Loucy (cell line): ENCODE measurements at regions not wholly inside any gene's neighbourhood (a gene's known extent, or its start where the extent isn't known, plus 50 kb on each side); places are given as distances from the start of the nearest gene placed in this dataset.

Experiments used
- H2AFZ ChIP-seq: fragments of 200-600 bp; sonication (generic); 2 replicates; pipeline ENCODE4 v1.6.0; 2016; ENCODE audit warnings: antibody characterized with exemption, mild to moderate bottlenecking, low read length, moderate library complexity
- H3F3A ChIP-seq: fragments of 200-600 bp; 2 replicates; pipeline ENCODE4 v1.6.0; 2016; ENCODE audit warnings: antibody characterized with exemption, low read depth, mild to moderate bottlenecking
- H3K27me3 ChIP-seq: fragments of 200-600 bp; sonication (generic); 2 replicates; pipeline ENCODE4 v1.6.1; 2014; ENCODE audit warnings: low read length, mild to moderate bottlenecking; ENCODE audit not compliant: insufficient read depth, poor library complexity, severe bottlenecking
- H3K36me3 ChIP-seq: fragments of 200-600 bp; sonication (generic); 2 replicates; pipeline ENCODE4 v1.6.1; 2016; ENCODE audit warnings: low read length; ENCODE audit not compliant: insufficient read depth
- H3K4me1 ChIP-seq: fragments of 200-600 bp; sonication (generic); 2 replicates; pipeline ENCODE4 v1.5.1; 2014; ENCODE audit warnings: low read length, mild to moderate bottlenecking; ENCODE audit not compliant: insufficient read depth, poor library complexity, severe bottlenecking
- H3K4me2 ChIP-seq: fragments of 200-600 bp; sonication (generic); 2 replicates; pipeline ENCODE4 v1.6.0; 2014; ENCODE audit warnings: antibody characterized with exemption, low read length, low read depth, mild to moderate bottlenecking; ENCODE audit not compliant: poor library complexity, severe bottlenecking
- H3K4me3 ChIP-seq: fragments of 200-600 bp; sonication (generic); 2 replicates; pipeline ENCODE4 v1.5.1; 2014; ENCODE audit warnings: low read length, mild to moderate bottlenecking, mixed read lengths; ENCODE audit not compliant: poor library complexity, severe bottlenecking
- H3K79me2 ChIP-seq: fragments of 200-600 bp; sonication (generic); 2 replicates; pipeline ENCODE4 v1.6.1; 2014; ENCODE audit warnings: low read length; ENCODE audit not compliant: insufficient read depth
- H3K9ac ChIP-seq: fragments of 200-600 bp; sonication (generic); 2 replicates; pipeline ENCODE4 v1.6.0; 2014; ENCODE audit warnings: mild to moderate bottlenecking, low read depth, low read length, moderate library complexity; ENCODE audit not compliant: poor library complexity, severe bottlenecking
- H3K9me2 ChIP-seq: fragments of 200-600 bp; sonication (generic); replicated peaks from 2 replicates; pipeline ENCODE4 v1.6.1; 2016; ENCODE audit warnings: low read depth, low read length, mixed read lengths
- H3K9me3 ChIP-seq: fragments of 200-600 bp; sonication (generic); 2 replicates; pipeline ENCODE4 v1.6.1; 2014; ENCODE audit warnings: mild to moderate bottlenecking, antibody characterized with exemption, low read length, low read depth; ENCODE audit not compliant: insufficient read depth
- H4K20me1 ChIP-seq: fragments of 200-600 bp; sonication (generic); 2 replicates; pipeline ENCODE4 v1.6.0; 2014; ENCODE audit warnings: antibody characterized with exemption, low read length, mild to moderate bottlenecking; ENCODE audit not compliant: insufficient read depth, poor library complexity, severe bottlenecking
- CTCF ChIP-seq: fragments of 200-600 bp; sonication (generic); conservative IDR thresholded peaks from 2 replicates; pipeline ENCODE4 v1.5.1; 2014; ENCODE audit warnings: mild to moderate bottlenecking, antibody characterized with exemption, low read length
- EZH2phosphoT487 ChIP-seq: fragments of 200-600 bp; IDR thresholded peaks from 2 replicates; pipeline ENCODE4 v1.6.1; 2018; ENCODE audit warnings: antibody characterized with exemption, mild to moderate bottlenecking, moderate library complexity, borderline replicate concordance

GRCh38 chr6:132174919-132175318 lies 223.7 kb upstream of the CCN2 start:
- no peaks in the 10 kb centered on the region for H3K79me2 ChIP-seq
- H3K4me3 ChIP-seq, result no peak overlapping the region
- H3K4me2 ChIP-seq, result no peak overlapping the region
- no peaks in the 10 kb centered on the region for H3K27me3 ChIP-seq
- no peaks in the 10 kb centered on the region for H3F3A ChIP-seq
- no peaks in the 10 kb centered on the region for H3K4me1 ChIP-seq
- no peaks in the 10 kb centered on the region for H3K36me3 ChIP-seq
- TF ChIP-seq EZH2phosphoT487 (no peak), CTCF (no peak)
- no peak overlapping the region for H3K9ac ChIP-seq
- H2AFZ ChIP-seq, result no peak overlapping the region
- H3K9me3 ChIP-seq, result peaks cover 13% of the 10 kb centered on the region; the same call in 1 of the 2 replicates
- H4K20me1 ChIP-seq, result no peaks in the 10 kb centered on the region
- no peaks in the 10 kb centered on the region for H3K9me2 ChIP-seq

GRCh38 chr6:132168961-132169360 lies 217.8 kb upstream of the CCN2 start:
- Histone ChIP-seq H3K4me3 (no peak overlapping the region), H2AFZ (no peak overlapping the region), H3K4me1 (no peaks in the 10 kb centered on the region), H4K20me1 (no peaks in the 10 kb centered on the region), H3K4me2 (no peak overlapping the region), H3K9me2 (no peaks in the 10 kb centered on the region), H3K79me2 (no peaks in the 10 kb centered on the region), H3K9me3 (peaks cover 8% of the 10 kb centered on the region), H3K27me3 (no peaks in the 10 kb centered on the region), H3K9ac (no peak overlapping the region), H3K36me3 (no peaks in the 10 kb centered on the region), H3F3A (no peaks in the 10 kb centered on the region)
- no peak for TF ChIP-seq CTCF
- no peak for TF ChIP-seq EZH2phosphoT487

GRCh38 chr6:132167929-132168892 lies 217.0 kb upstream of the CCN2 start:
- Histone ChIP-seq H3K27me3 (no peaks in the 10 kb centered on the region), H3K9me3 (peaks cover 4% of the 10 kb centered on the region), H4K20me1 (no peaks in the 10 kb centered on the region), H3K4me2 (no peak overlapping the region), H3K9ac (no peak overlapping the region), H3K36me3 (no peaks in the 10 kb centered on the region), H3K4me1 (no peaks in the 10 kb centered on the region), H2AFZ (no peak overlapping the region), H3K79me2 (no peaks in the 10 kb centered on the region), H3K9me2 (no peaks in the 10 kb centered on the region), H3F3A (no peaks in the 10 kb centered on the region), H3K4me3 (no peak overlapping the region)
- TF ChIP-seq CTCF, result no peak
- TF ChIP-seq EZH2phosphoT487, result no peak
